Mesenchymal stem cell (in vitro differentiated cells and primary cell): ENCODE measurements at regions not wholly inside any gene's neighbourhood (a gene's known extent, or its start where the extent isn't known, plus 50 kb on each side); places are given as distances from the start of the nearest gene placed in this dataset.

Source experiments
- DNase-seq: peaks from one replicate; pipeline ENCODE4 v3.0.0-alpha.2; 2013
- H2AFZ ChIP-seq: one replicate; pipeline ENCODE4 v1.6.1; 2013; ENCODE audit warnings: low read depth, mild to moderate bottlenecking, control low read depth, inconsistent platforms, low read length, moderate library complexity
- H2AK5ac ChIP-seq: 2 replicates; pipeline ENCODE4 v1.6.1; 2013; ENCODE audit warnings: low read length, moderate library complexity, mild to moderate bottlenecking, inconsistent platforms; ENCODE audit not compliant: severe bottlenecking
- H2BK120ac ChIP-seq: one replicate; pipeline ENCODE4 v1.6.1; 2013; ENCODE audit warnings: low read depth, mild to moderate bottlenecking, inconsistent platforms, low read length, moderate library complexity
- H2BK12ac ChIP-seq, 2 experiments: one replicate each; pipeline ENCODE4 v1.6.1; 2013; ENCODE audit warnings: inconsistent platforms in 2 of 2, low read length in 2 of 2, mild to moderate bottlenecking in 2 of 2, moderate library complexity in 2 of 2, control low read depth in 1 of 2
- H2BK15ac ChIP-seq: one replicate; pipeline ENCODE4 v1.6.1; 2013; ENCODE audit warnings: mild to moderate bottlenecking, low read depth, inconsistent platforms; ENCODE audit not compliant: poor library complexity, severe bottlenecking
- H2BK5ac ChIP-seq: 2 replicates; pipeline ENCODE4 v1.6.1; 2013; ENCODE audit warnings: low read depth, mild to moderate bottlenecking, low read length, control low read depth, inconsistent platforms; ENCODE audit not compliant: poor library complexity, severe bottlenecking
- H3K14ac ChIP-seq, 2 experiments: one replicate each; pipeline ENCODE4 v1.6.1; 2013; ENCODE audit warnings: inconsistent platforms in 2 of 2, low read length in 2 of 2, control low read depth in 1 of 2, mild to moderate bottlenecking in 1 of 2, moderate library complexity in 1 of 2
- H3K18ac ChIP-seq, 2 experiments: one replicate each; pipeline ENCODE4 v1.6.1; 2013; ENCODE audit warnings: inconsistent platforms in 2 of 2, low read length in 2 of 2, control low read depth in 1 of 2, low read depth in 1 of 2, mild to moderate bottlenecking in 1 of 2
- H3K23ac ChIP-seq, 2 experiments: one replicate each; pipeline ENCODE4 v1.6.1; 2013; ENCODE audit warnings: inconsistent platforms in 2 of 2, low read length in 2 of 2, mild to moderate bottlenecking in 2 of 2, moderate library complexity in 2 of 2, control low read depth in 1 of 2
- H3K27ac ChIP-seq: 2 replicates; pipeline ENCODE4 v1.5.1; 2013; ENCODE audit warnings: mild to moderate bottlenecking, moderate library complexity, low read length, control low read depth, inconsistent platforms; ENCODE audit not compliant: poor library complexity, severe bottlenecking
- H3K27me3 ChIP-seq, 2 experiments: 2 replicates each; pipeline versions ENCODE4 v1.6.1 to v1.7.0; 2013; ENCODE audit warnings: low read length in 2 of 2, mild to moderate bottlenecking in 2 of 2, moderate library complexity in 2 of 2, control low read depth in 1 of 2, inconsistent platforms in 1 of 2; ENCODE audit not compliant: control insufficient read depth in 1 of 2, insufficient read depth in 1 of 2
- H3K36me3 ChIP-seq, 2 experiments: 2 replicates each; pipeline versions ENCODE4 v1.6.1 to v1.7.0; 2013; ENCODE audit warnings: low read length in 2 of 2, control low read depth in 1 of 2, inconsistent platforms in 1 of 2, low read depth in 1 of 2, mild to moderate bottlenecking in 1 of 2; ENCODE audit not compliant: insufficient read depth in 2 of 2, control insufficient read depth in 1 of 2
- H3K4ac ChIP-seq, 2 experiments: one replicate each; pipeline ENCODE4 v1.6.1; 2013; ENCODE audit warnings: inconsistent platforms in 2 of 2, low read length in 2 of 2, mild to moderate bottlenecking in 2 of 2, moderate library complexity in 2 of 2, control low read depth in 1 of 2, low read depth in 1 of 2
- H3K4me1 ChIP-seq: 2 replicates; pipeline ENCODE4 v1.6.1; 2013; ENCODE audit warnings: low read depth, low read length, control low read depth; ENCODE audit not compliant: control insufficient read depth, insufficient read depth
- H3K4me2 ChIP-seq: 2 replicates; pipeline ENCODE4 v1.6.1; 2013; ENCODE audit warnings: low read length, mild to moderate bottlenecking, inconsistent platforms; ENCODE audit not compliant: poor library complexity, severe bottlenecking
- H3K4me3 ChIP-seq, 2 experiments: 2 replicates each; pipeline versions ENCODE4 v1.5.1 to v1.7.0; 2013; ENCODE audit warnings: low read length in 2 of 2, mild to moderate bottlenecking in 2 of 2, control low read depth in 1 of 2, low read depth in 1 of 2; ENCODE audit not compliant: insufficient read depth in 1 of 2
- H3K79me1 ChIP-seq: replicated peaks from 2 replicates; pipeline ENCODE4 v1.6.1; 2013; ENCODE audit warnings: mild to moderate bottlenecking, control low read depth, low read length, inconsistent platforms; ENCODE audit not compliant: poor library complexity, severe bottlenecking
- H3K9ac ChIP-seq: 2 replicates; pipeline ENCODE4 v1.7.0; 2013; ENCODE audit warnings: mild to moderate bottlenecking, low read length, moderate library complexity
- H3K9me3 ChIP-seq: 2 replicates; pipeline ENCODE4 v1.7.0; 2013; ENCODE audit warnings: mild to moderate bottlenecking, low read length; ENCODE audit not compliant: control insufficient read depth
- H4K8ac ChIP-seq: one replicate; pipeline ENCODE4 v1.6.1; 2013; ENCODE audit warnings: inconsistent platforms, mild to moderate bottlenecking, low read length, moderate library complexity
- H4K91ac ChIP-seq: one replicate; pipeline ENCODE4 v1.6.1; 2013; ENCODE audit warnings: mild to moderate bottlenecking, low read length, inconsistent platforms
- WGBS: methylation state at CpG from one replicate; pipeline ENCODE4 v1.1.7; 2013; ENCODE audit warnings: mixed read lengths; 5-methylcytosine and 5-hydroxymethylcytosine counted together

DNA sequence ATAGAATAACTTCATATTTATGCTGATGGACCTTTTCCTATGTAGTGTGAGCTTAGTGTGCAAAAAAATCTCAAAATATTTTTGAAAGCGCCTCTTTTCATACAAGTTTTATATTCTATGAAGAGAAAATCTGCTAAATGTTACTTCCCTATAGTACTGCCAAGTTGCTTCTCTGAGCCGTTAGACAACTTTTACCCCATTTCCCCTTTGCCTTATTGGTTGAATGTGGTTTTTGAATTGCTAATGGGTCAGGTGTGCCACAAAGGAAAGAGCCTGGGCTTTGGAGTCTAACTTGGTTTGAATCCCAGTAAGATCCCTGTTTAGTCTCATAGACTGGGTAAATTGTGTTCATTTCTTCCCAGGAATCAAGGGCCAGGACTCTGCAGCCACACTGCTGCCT, 261.5 kb downstream of the SNX10 start:
- Histone ChIP-seq H3K27me3 (peaks cover 32 to 44% of the 10 kb centered on the region in 2 experiments), H3K4ac (no peak overlapping the region), H2BK12ac (no peak overlapping the region), H3K4me3 (no peak overlapping the region), H3K36me3 (no peaks in the 10 kb centered on the region), H3K27ac (no peak overlapping the region), H2AK5ac (no peak overlapping the region), H3K9ac (no peak overlapping the region), H3K9me3 (peaks cover 4% of the 10 kb centered on the region), H2BK5ac (no peak overlapping the region), H4K91ac (no peak overlapping the region), H2BK15ac (no peak overlapping the region), H3K79me1 (no peaks in the 10 kb centered on the region), H3K4me1 (no peaks in the 10 kb centered on the region), H2AFZ (no peak overlapping the region), H2BK120ac (no peak overlapping the region), H4K8ac (no peak overlapping the region), H3K4me2 (no peak overlapping the region), H3K18ac (no peak overlapping the region), H3K23ac (no peak overlapping the region), H3K14ac (no peak overlapping the region)
- no peak for DNase-seq
- WGBS = no CpG with 5 or more reads among the region's 2 CpGs

DNA sequence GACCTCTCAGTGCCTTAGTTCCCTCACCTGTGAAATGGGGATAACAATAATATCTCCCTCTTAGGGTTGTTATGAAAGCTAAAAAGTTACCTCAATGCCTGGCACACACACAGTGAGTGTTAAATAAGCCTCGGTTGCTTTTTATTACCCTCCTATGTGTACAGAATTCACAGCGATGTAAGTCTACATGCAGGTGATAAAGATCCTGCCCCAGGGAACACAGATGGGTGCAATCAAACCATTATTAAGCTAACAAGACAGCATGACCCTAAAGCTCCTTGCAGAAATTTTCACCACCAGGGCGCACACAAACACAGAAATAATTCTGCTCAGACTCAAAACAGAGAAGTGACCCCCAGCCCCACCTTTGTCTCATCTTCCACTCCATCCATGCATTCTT, 261.9 kb downstream of the SNX10 start:
- Histone ChIP-seq H4K91ac (no peak overlapping the region), H2BK12ac (no peak overlapping the region)
- WGBS = 64% methylated on average over 3 of the region's 3 CpGs

GRCh38 chr7:26554952-26555351, 263.3 kb downstream of the SNX10 start:
- Histone ChIP-seq H3K4me1 (no peaks in the 10 kb centered on the region), H3K23ac (no peak overlapping the region), H4K91ac (no peak overlapping the region), H3K79me1 (no peaks in the 10 kb centered on the region), H3K14ac (no peak overlapping the region), H3K4me3 (no peak overlapping the region), H2AK5ac (no peak overlapping the region), H3K4me2 (no peak overlapping the region), H3K9me3 (no peaks in the 10 kb centered on the region), H3K18ac (no peak overlapping the region), H2BK15ac (no peak overlapping the region), H3K27me3 (peaks cover 35 to 44% of the 10 kb centered on the region in 2 experiments), H2BK120ac (no peak overlapping the region), H3K9ac (no peak overlapping the region), H3K36me3 (no peaks in the 10 kb centered on the region), H2BK5ac (no peak overlapping the region), H4K8ac (no peak overlapping the region), H2BK12ac (no peak overlapping the region), H3K27ac (no peak overlapping the region), H2AFZ (no peak overlapping the region), H3K4ac (no peak overlapping the region)
- 77% methylated on average over 3 of the region's 3 CpGs for WGBS
- DNase-seq = no peak

More for the DNA sequence above, 261.9 kb downstream of the SNX10 start:
- Histone ChIP-seq H2BK5ac (no peak overlapping the region), H2BK120ac (no peak overlapping the region), H3K4me3 (no peak overlapping the region), H3K18ac (no peak overlapping the region), H2AK5ac (no peak overlapping the region), H3K27ac (no peak overlapping the region), H3K4me2 (no peak overlapping the region), H3K9me3 (no peaks in the 10 kb centered on the region), H2AFZ (no peak overlapping the region), H3K79me1 (no peaks in the 10 kb centered on the region), H2BK15ac (no peak overlapping the region), H3K9ac (no peak overlapping the region), H3K23ac (no peak overlapping the region), H3K14ac (no peak overlapping the region), H3K4ac (no peak overlapping the region), H3K36me3 (no peaks in the 10 kb centered on the region), H3K27me3 (peaks cover 32 to 44% of the 10 kb centered on the region in 2 experiments), H3K4me1 (no peaks in the 10 kb centered on the region), H4K8ac (no peak overlapping the region)
- no peak for DNase-seq

DNA sequence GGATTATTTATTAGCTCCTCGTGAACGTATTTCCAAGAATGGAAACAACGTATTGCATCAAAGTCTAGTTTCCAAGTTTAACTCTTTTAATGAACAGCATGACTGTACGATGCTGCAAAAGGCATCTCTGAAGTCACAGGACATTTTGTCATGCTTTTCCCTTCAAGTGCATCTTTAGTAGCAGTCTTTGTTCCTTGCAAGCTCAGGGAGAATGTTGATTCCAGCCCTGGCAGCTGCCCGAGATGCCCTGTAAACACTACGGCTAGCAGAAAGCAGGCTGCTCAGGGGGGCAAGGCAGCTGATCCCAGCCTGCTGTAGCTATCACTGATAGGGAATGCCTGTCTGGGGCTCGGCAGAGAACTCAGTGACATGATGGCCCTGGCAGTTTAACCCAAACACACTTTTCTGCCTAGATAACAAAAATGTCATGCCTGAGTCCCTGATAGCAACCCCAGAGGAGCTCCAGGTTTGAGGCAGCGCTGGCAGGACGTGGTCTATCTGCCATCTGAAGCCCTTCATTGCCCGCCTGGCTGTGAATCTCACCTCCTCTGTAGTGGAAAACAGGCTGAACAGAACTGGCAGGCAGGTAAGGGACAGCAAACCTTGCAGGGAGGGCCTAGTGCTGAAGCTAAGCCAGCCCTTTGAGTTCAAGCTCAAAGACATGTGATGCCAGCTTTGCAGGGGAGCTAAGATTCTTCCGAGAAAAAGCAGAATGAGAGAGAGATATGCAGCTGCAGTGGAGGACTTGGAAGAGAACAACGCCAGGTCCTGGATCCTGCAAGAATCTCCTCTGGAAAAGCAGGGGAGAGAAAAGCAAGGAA, 264.6 kb downstream of the SNX10 start:
- Histone ChIP-seq H3K36me3 (no peaks in the 10 kb centered on the region), H2BK5ac (no peak overlapping the region), H2AFZ (no peak overlapping the region), H3K4ac (no peak overlapping the region), H3K4me3 (no peak overlapping the region), H4K91ac (peak overlapping the region; percentile 2), H3K4me1 (no peaks in the 10 kb centered on the region), H3K14ac (no peak overlapping the region), H2BK15ac (no peak overlapping the region), H3K27me3 (peaks cover 33 to 38% of the 10 kb centered on the region in 2 experiments), H2BK120ac (no peak overlapping the region), H3K4me2 (no peak overlapping the region), H3K23ac (no peak overlapping the region), H4K8ac (no peak overlapping the region), H3K18ac (no peak overlapping the region), H3K79me1 (no peaks in the 10 kb centered on the region), H2AK5ac (no peak overlapping the region), H3K9ac (no peak overlapping the region), H3K9me3 (no peaks in the 10 kb centered on the region), H3K27ac (no peak overlapping the region), H2BK12ac (no peak overlapping the region)
- WGBS = 62% methylated on average over 12 of the region's 12 CpGs
- DNase-seq = peak; percentile 8
